Right atrium auricular region (tissue), 2 donors: ENCODE measurements at regions not wholly inside any gene's neighbourhood (a gene's known extent, or its start where the extent isn't known, plus 50 kb on each side); places are given as distances from the start of the nearest gene placed in this dataset.

Source experiments
- DNase-seq: peaks from one replicate; pipeline ENCODE4 v3.0.0-alpha.2; 2019; ENCODE audit warnings: low spot score
- H3K27ac ChIP-seq, 2 donors: fragments of 200-600 bp; sonication (generic); 1 replicate in 1 of 2; 2 replicates in 1 of 2; pipeline ENCODE4 v1.5.1; 2016 to 2019
- H3K27me3 ChIP-seq, 2 donors: fragments of 200-600 bp; sonication (generic); one replicate each; pipeline versions ENCODE4 v1.5.1 to v1.6.0; 2017 to 2019
- H3K36me3 ChIP-seq: fragments of 200-600 bp; sonication (generic); one replicate; pipeline ENCODE4 v1.5.1; 2016
- H3K4me1 ChIP-seq, 2 donors: fragments of 200-600 bp; sonication (generic); one replicate each; pipeline versions ENCODE4 v1.5.1 to v1.6.0; 2017 to 2019
- H3K4me3 ChIP-seq, 2 donors: fragments of 200-600 bp; sonication (generic); 1 replicate in 1 of 2; 2 replicates in 1 of 2; pipeline ENCODE4 v1.5.1; 2017 to 2019; ENCODE audit warnings: mild to moderate bottlenecking in 1 of 2, moderate library complexity in 1 of 2
- H3K9me3 ChIP-seq, 2 donors: fragments of 200-600 bp; sonication (generic); one replicate each; pipeline ENCODE4 v1.5.1; 2019
- TF ChIP-seq, protein P1 (sequence below), 2 donors: fragments of 200-600 bp; sonication (generic); IDR thresholded peaks; one replicate each; pipeline ENCODE4 v1.5.1; 2019; ENCODE audit warnings: antibody characterized with exemption in 2 of 2

DNA sequence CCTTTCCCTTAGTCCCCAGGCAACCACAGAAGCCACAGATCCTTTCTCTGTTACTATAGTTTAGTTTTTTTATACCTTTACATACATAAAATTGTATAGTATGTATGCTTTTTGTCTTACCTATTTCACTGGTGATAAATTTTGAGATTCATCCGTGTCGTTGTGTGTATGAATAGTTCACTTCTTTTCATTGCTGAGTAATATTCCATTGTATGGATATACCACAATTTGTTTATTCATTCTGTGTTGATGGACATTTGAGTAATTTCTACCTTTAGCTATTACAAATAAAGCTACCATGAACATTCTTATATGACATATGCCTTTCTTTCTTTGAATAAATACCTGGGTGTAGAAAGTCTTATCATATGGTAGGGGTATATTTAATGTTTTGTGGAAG is 102.8 kb upstream of the CERS6 start:
- Histone ChIP-seq H3K4me3 (no peak overlapping the region), H3K9me3 (peaks cover 0 to 8% of the 10 kb centered on the region in 2 donors), H3K4me1 (no peaks in the 10 kb centered on the region), H3K36me3 (no peaks in the 10 kb centered on the region), H3K27me3 (no peaks in the 10 kb centered on the region), H3K27ac (no peak overlapping the region)
- no peak for DNase-seq
- TF ChIP-seq, protein P1, sequence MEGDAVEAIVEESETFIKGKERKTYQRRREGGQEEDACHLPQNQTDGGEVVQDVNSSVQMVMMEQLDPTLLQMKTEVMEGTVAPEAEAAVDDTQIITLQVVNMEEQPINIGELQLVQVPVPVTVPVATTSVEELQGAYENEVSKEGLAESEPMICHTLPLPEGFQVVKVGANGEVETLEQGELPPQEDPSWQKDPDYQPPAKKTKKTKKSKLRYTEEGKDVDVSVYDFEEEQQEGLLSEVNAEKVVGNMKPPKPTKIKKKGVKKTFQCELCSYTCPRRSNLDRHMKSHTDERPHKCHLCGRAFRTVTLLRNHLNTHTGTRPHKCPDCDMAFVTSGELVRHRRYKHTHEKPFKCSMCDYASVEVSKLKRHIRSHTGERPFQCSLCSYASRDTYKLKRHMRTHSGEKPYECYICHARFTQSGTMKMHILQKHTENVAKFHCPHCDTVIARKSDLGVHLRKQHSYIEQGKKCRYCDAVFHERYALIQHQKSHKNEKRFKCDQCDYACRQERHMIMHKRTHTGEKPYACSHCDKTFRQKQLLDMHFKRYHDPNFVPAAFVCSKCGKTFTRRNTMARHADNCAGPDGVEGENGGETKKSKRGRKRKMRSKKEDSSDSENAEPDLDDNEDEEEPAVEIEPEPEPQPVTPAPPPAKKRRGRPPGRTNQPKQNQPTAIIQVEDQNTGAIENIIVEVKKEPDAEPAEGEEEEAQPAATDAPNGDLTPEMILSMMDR (IDR thresholded peaks at IDR 0.05): no peak

DNA sequence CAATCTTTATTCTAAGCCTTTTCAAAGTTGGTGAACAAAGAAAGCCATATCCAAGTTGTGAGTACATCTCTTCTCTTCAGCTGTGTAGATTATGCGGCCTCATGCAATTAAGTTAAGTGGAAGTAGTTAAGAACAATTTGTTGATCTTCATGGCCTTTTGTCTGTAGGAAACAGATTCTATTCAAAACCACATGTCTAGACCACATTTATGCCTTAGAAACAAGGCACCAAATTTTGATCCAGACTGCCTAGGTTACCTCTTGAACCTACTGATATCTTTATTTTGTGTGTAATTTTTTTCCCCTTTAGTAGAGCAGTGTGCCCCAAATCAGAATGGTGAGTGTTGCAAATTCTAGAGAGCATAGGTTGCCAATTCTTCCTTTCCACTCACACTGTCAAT is 101.6 kb upstream of the CERS6 start:
- H3K27ac ChIP-seq: no peak overlapping the region
- no peak for DNase-seq

DNA sequence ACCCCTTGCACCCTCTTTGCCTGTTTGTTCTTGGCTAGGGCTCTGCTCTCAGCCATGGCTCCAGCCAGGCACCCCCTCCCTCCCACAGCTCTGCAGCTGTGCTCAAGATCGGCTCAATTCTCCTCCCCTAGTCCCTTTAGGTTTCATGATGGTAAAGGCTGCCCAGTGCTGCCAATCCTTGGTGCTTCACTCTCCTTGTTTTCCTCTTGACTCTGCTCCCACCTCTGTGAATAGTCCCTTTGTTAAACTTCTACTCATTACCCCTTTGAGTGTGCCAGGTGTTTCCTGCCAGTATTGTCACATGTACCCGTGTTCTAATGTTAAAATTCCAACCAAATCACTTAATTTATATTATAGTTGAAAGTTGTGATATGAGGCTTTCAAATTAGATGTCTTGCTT is 101.0 kb upstream of the CERS6 start:
- Histone ChIP-seq H3K36me3 (no peaks in the 10 kb centered on the region), H3K9me3 (peaks cover 0 to 8% of the 10 kb centered on the region in 2 donors), H3K27ac (no peak overlapping the region), H3K4me1 (no peaks in the 10 kb centered on the region), H3K27me3 (no peaks in the 10 kb centered on the region), H3K4me3 (no peak overlapping the region)
- TF ChIP-seq, protein P1 (IDR thresholded peaks at IDR 0.05): no peak
- no peak for DNase-seq

More for the DNA sequence above, 101.6 kb upstream of the CERS6 start:
- Histone ChIP-seq H3K36me3 (no peaks in the 10 kb centered on the region), H3K4me3 (no peak overlapping the region), H3K27me3 (no peaks in the 10 kb centered on the region), H3K9me3 (peaks cover 0 to 8% of the 10 kb centered on the region in 2 donors), H3K4me1 (no peaks in the 10 kb centered on the region)
- TF ChIP-seq, protein P1 (IDR thresholded peaks at IDR 0.05): no peak

DNA sequence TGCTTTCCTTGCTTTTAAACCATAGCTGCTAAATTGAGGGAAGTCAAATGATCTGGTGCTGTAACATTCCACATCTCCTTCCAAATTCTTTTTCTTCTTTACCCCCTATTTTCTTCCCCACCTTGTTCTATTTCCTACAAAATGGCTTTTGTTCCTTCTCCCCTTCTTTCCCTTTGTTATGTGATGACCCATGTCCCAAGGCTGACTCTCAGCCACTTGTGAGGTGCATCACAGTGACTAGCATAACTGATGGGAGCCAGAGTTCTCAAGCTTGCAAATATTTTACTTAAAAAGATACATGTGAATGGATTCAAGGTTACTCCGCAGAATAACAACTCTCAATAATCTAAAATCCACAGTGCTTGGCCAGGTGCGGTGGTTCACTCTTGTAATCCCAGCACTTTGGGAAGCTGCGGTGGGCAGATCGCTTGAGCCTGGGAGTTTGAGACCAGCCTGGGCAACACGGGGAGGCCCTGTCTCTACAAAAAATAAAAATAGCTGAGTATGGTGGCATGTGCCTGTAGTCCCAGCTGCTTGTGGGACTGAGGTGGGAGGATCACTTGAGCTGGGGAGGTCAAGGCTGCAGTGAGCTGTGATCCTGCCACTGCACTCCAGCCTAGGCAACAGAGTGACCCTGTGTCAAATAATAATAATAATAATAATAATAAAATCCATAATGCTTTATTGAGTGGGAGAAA is 100.1 kb upstream of the CERS6 start:
- H3K27ac ChIP-seq: no peak overlapping the region

DNA sequence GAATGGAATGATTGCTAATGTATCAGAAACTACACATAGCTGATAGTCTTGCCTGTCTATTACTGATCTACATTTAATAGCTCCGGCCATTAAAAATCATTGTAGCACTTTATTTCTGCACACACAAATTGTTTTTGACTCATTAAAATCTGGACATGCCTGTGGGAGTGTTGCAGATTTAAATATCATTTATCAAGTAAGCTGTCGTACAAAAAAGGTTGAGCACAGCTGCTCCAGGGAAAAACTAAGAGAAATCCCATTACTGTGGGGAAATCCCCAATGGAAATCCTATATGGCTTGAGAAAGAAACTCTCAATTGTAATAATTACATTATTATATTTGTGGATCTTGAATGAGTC is 99.6 kb upstream of the CERS6 start:
- Histone ChIP-seq H3K4me1 (no peaks in the 10 kb centered on the region), H3K9me3 (peaks cover 0 to 8% of the 10 kb centered on the region in 2 donors), H3K36me3 (no peaks in the 10 kb centered on the region), H3K27ac (no peak overlapping the region), H3K27me3 (no peaks in the 10 kb centered on the region), H3K4me3 (no peak overlapping the region)
- TF ChIP-seq, protein P1 (IDR thresholded peaks at IDR 0.05): no peak
- DNase-seq: no peak

More for the DNA sequence above, 100.1 kb upstream of the CERS6 start:
- no peak for DNase-seq
- H3K27me3 ChIP-seq: no peaks in the 10 kb centered on the region
- no peaks in the 10 kb centered on the region for H3K36me3 ChIP-seq
- no peak overlapping the region for H3K4me3 ChIP-seq
- no peaks in the 10 kb centered on the region for H3K4me1 ChIP-seq
- H3K9me3 ChIP-seq: peaks cover 0 to 8% of the 10 kb centered on the region in 2 donors
- TF ChIP-seq, protein P1 (IDR thresholded peaks at IDR 0.05): no peak
